ENCODE measurements at regions not wholly inside any gene's neighbourhood (a gene's known extent, or its start where the extent isn't known, plus 50 kb on each side); places are given as distances from the start of the nearest gene placed in this dataset.

DNA sequence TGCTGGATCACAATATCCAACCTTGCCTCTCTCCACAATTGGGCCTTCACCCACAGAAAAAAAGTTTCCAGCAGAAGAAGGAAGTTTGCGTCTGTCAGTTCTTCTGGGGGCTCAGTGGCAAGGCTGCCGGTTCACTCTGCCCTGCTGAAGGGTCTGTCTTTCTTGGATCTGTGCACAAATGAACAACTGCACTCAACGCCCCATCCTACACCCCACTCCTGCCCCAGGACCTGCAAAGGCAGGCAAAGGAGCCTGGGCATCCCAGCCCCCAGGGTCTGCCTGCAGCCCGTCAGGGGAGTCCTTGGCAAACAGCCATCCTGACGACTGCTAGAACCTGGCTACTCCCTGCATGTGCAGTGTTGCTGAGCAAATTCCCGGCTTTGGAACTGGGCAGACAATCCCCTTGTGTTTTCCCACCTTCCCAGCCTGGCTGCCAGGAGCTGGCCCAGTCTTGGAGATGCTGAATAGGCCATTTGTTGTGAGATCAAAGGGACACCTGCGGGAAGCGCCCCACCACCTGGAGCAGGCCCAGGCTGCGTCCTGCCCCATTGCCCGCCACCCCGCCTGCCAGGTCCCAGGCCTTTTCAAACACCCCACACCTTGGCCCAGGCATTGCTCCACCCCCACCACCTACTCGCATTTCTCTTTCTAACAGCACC lies 311.9 kb downstream of the BCL11B start:
- TF ChIP-seq, protein P1, sequence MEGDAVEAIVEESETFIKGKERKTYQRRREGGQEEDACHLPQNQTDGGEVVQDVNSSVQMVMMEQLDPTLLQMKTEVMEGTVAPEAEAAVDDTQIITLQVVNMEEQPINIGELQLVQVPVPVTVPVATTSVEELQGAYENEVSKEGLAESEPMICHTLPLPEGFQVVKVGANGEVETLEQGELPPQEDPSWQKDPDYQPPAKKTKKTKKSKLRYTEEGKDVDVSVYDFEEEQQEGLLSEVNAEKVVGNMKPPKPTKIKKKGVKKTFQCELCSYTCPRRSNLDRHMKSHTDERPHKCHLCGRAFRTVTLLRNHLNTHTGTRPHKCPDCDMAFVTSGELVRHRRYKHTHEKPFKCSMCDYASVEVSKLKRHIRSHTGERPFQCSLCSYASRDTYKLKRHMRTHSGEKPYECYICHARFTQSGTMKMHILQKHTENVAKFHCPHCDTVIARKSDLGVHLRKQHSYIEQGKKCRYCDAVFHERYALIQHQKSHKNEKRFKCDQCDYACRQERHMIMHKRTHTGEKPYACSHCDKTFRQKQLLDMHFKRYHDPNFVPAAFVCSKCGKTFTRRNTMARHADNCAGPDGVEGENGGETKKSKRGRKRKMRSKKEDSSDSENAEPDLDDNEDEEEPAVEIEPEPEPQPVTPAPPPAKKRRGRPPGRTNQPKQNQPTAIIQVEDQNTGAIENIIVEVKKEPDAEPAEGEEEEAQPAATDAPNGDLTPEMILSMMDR (conservative IDR thresholded peaks at IDR 0.05): no peak
- no peak for TF ChIP-seq ZFX (IDR thresholded peaks at IDR 0.05)
